MM.1S (cell line): ENCODE measurements at regions not wholly inside any gene's neighbourhood (a gene's known extent, or its start where the extent isn't known, plus 50 kb on each side); places are given as distances from the start of the nearest gene placed in this dataset.

Experiments used
- EZH2 ChIP-seq: fragments of 300-600 bp; sonication (generic); optimal IDR thresholded peaks from 2 replicates; pipeline ENCODE3; 2017; ENCODE audit warnings: low read depth, mild to moderate bottlenecking, antibody characterized with exemption, low read length, mixed read lengths
- EZH2phosphoT487 ChIP-seq: fragments of 300-600 bp; sonication (generic); IDR thresholded peaks from 2 replicates; pipeline ENCODE4 v1.6.1; 2018; ENCODE audit warnings: antibody characterized with exemption, low read length
- TF ChIP-seq, protein P1 (sequence below): fragments of 300-600 bp; sonication (generic); IDR thresholded peaks from 2 replicates; pipeline ENCODE4 v1.5.1; 2016; ENCODE audit warnings: antibody characterized with exemption, low read length, mixed read lengths

GRCh38 chr3:113113361-113113760 lies 98.0 kb upstream of the BOC start:
- TF ChIP-seq, protein P1, sequence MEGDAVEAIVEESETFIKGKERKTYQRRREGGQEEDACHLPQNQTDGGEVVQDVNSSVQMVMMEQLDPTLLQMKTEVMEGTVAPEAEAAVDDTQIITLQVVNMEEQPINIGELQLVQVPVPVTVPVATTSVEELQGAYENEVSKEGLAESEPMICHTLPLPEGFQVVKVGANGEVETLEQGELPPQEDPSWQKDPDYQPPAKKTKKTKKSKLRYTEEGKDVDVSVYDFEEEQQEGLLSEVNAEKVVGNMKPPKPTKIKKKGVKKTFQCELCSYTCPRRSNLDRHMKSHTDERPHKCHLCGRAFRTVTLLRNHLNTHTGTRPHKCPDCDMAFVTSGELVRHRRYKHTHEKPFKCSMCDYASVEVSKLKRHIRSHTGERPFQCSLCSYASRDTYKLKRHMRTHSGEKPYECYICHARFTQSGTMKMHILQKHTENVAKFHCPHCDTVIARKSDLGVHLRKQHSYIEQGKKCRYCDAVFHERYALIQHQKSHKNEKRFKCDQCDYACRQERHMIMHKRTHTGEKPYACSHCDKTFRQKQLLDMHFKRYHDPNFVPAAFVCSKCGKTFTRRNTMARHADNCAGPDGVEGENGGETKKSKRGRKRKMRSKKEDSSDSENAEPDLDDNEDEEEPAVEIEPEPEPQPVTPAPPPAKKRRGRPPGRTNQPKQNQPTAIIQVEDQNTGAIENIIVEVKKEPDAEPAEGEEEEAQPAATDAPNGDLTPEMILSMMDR: no peak
- no peak for TF ChIP-seq EZH2phosphoT487
- TF ChIP-seq EZH2: no peak
